CD4-positive, alpha-beta T cell treated with Interferon alpha-2 for 1 hour (primary cell): ENCODE measurements at regions not wholly inside any gene's neighbourhood (a gene's known extent, or its start where the extent isn't known, plus 50 kb on each side); places are given as distances from the start of the nearest gene placed in this dataset.

ENCODE experiments used
- DNase-seq, 2 donors: peaks; one replicate each; pipeline ENCODE4 v3.0.0-alpha.2; 2020 to 2022

DNA sequence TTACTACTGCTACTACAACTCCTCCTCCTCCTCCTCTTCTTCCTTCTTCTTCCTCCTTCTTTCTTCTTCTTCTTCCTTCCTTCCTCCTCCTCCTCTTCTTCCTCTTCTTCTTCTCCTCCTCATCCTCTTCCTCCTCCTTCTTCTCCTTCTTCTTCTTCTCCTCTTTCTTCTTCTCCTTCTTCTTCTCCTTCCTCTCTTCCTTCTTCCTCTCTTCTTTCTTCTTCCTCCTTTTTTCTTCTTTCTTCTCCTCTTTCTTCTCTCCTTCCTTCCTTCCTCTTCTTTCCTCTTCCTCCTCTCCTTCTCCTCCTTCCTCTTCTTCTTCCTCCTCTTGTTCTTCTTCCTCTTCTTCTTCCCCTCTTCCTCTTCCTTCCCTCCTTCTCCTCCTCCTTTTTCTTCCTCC, 94.7 kb upstream of the MYO16 start:
- no peak for DNase-seq

DNA sequence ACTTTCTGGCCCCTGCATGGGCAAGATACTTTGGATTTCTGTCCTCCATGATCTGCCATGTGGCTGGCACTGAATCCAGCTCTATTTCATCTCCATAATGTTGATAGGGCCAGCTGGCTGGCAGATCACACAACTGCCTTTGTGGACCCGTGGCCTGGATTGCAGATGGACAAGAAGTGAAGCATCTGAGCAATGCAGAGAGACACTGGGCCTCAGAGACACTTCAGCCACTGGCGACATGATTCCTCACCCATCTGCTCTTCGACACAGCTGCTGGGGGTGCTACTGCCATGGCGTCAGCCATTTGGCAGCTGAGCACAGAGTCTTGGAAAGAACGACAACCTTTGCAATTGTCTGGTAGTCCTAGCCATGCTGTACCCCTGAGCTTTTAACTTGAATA, 79.5 kb upstream of the MYO16 start:
- DNase-seq: no peak

- no peak for DNase-seq
These were observed 77.7 kb upstream of the MYO16 start for GRCh38 chr13:108551674-108552073.

GRCh38 chr13:108558489-108558888, 70.9 kb upstream of the MYO16 start:
- no peak for DNase-seq

GRCh38 chr13:108560093-108560492, 69.3 kb upstream of the MYO16 start:
- DNase-seq: no peak

DNA sequence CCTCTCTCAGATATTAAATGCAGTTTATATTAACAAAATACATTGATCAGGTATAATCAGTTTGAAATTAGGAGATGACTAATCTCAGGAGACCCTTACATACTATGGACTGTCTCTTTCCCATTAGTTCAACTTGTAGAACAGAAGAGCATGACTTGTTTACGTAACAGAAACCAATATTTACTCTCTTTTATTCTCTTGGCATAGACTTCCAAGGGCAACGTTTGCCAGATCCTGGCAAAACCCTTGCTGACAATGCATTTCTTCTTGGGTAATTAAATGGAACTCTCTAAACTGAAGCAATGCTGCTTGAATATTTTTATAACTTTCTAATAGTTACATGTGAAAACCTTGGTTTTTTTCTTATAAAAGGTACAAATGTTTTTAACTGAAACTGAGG, 68.3 kb upstream of the MYO16 start:
- no peak for DNase-seq

GRCh38 chr13:108566413-108567170, 62.8 kb upstream of the MYO16 start:
- no peak for DNase-seq

- no peak for DNase-seq
These were observed 56.6 kb upstream of the MYO16 start for GRCh38 chr13:108572782-108573211.

DNA sequence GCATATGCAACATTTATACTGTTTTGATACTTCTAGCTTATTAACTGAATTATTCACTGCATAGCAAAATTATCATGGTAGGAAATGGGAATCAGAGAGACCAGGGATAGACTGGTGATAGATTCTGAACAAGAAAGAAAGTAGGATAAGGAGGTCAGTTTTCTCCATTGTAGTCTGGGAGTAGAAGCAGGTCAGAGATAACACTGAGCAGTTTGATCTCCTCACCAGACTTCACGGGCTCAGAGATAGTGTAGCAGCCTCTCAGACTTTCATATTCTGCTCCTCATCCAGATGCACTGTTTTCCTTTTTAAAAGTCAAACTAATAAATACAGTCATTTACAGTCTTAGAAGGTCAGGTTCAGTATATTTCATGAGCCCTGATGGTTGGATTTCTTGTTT, 56.0 kb upstream of the MYO16 start:
- DNase-seq: no peak

DNA sequence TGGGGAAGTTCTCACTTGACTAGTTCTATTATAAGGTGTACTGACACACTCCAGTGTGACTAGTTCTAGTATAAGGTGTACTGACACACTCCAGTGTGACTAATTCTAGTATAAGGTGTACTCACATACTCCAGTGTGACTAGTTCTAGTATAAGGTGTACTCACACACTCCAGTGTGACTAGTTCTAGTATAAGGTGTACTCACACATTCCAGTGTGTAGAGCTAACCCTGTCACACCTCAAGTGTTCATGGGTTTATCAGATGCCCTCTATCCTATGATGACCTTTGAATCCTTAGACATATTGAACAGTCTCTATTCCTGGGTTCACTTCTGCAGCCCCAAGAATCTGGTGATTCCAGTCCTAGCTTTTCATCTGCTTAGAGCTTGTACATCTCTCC, 54.6 kb upstream of the MYO16 start:
- DNase-seq: no peak

DNA sequence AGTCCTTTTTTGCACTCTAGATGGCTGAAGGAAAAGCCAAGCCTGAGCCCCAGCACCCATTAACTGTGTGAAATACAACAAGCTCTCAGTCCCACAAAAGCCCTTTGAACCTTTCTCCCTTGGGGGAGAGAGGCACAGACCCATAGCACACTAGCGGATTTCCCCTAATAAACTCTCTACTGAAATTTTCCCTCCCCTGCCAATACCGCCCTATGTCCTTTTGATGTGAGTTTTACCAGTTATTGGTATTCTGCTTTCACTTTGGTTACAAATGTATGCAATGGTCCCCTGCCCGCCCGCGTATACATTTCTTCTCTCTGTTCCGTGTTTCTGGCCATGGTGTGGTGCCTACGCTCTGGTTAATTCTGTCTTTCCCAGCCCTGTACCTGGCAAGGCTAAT, 54.0 kb upstream of the MYO16 start:
- no peak for DNase-seq
